HUES48 (cell line): ENCODE measurements at regions not wholly inside any gene's neighbourhood (a gene's known extent, or its start where the extent isn't known, plus 50 kb on each side); places are given as distances from the start of the nearest gene placed in this dataset.

Source experiments
- H3K27ac ChIP-seq: one replicate; pipeline ENCODE4 v1.7.0; 2013; ENCODE audit warnings: low read depth, low read length, inconsistent platforms
- H3K27me3 ChIP-seq: 2 replicates; pipeline ENCODE4 v1.6.1; 2013; ENCODE audit warnings: mild to moderate bottlenecking, low read length; ENCODE audit not compliant: control insufficient read depth, insufficient read depth
- H3K36me3 ChIP-seq: 2 replicates; pipeline ENCODE4 v1.6.1; 2013; ENCODE audit warnings: low read length; ENCODE audit not compliant: control insufficient read depth, insufficient read depth
- H3K4me1 ChIP-seq: 2 replicates; pipeline ENCODE4 v1.6.1; 2013; ENCODE audit warnings: mild to moderate bottlenecking, low read length; ENCODE audit not compliant: control insufficient read depth, insufficient read depth
- H3K4me3 ChIP-seq: 2 replicates; pipeline ENCODE4 v1.5.1; 2013; ENCODE audit warnings: mild to moderate bottlenecking, low read depth, low read length
- H3K9ac ChIP-seq: 2 replicates; pipeline ENCODE4 v1.6.1; 2013; ENCODE audit warnings: mild to moderate bottlenecking, low read depth, low read length, moderate library complexity
- H3K9me3 ChIP-seq: 2 replicates; pipeline ENCODE4 v1.6.1; 2013; ENCODE audit warnings: low read length; ENCODE audit not compliant: control insufficient read depth, insufficient read depth

- no peak overlapping the region for H3K9ac ChIP-seq
- H3K4me3 ChIP-seq, result no peak overlapping the region
- no peaks in the 10 kb centered on the region for H3K4me1 ChIP-seq
- no peaks in the 10 kb centered on the region for H3K27me3 ChIP-seq
- no peak overlapping the region for H3K27ac ChIP-seq
- no peaks in the 10 kb centered on the region for H3K36me3 ChIP-seq
- H3K9me3 ChIP-seq, result no peaks in the 10 kb centered on the region
Measured at GRCh38 chr2:235279965-235280364, 213.9 kb upstream of the AGAP1 start.

DNA sequence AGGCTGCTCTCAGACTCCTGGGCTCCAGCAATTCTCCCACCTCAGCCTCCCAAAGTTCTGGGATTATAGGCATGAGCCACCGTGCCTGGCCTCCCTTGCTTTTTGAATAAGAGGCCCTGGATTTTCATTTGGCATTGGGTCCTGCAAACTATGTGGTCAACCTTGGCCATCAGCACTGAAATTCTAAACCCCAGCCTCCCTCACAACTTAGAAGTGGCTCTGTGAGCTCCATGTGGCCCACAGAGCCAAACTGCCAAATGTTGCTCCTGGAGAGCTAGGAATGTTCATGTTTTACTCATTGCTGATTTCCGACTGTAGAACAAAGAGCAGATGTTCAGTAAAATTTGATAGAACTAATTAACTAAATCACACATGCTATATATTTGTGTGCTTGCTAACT lies 210.6 kb upstream of the AGAP1 start:
- no peaks in the 10 kb centered on the region for H3K27me3 ChIP-seq
- H3K27ac ChIP-seq, result no peak overlapping the region
- no peaks in the 10 kb centered on the region for H3K36me3 ChIP-seq
- no peak overlapping the region for H3K4me3 ChIP-seq
- H3K9me3 ChIP-seq, result no peaks in the 10 kb centered on the region
- H3K4me1 ChIP-seq, result no peaks in the 10 kb centered on the region
- no peak overlapping the region for H3K9ac ChIP-seq

GRCh38 chr2:235286622-235287374 lies 207.0 kb upstream of the AGAP1 start:
- Histone ChIP-seq H3K27ac (no peak overlapping the region), H3K9me3 (no peaks in the 10 kb centered on the region), H3K27me3 (no peaks in the 10 kb centered on the region), H3K4me3 (no peak overlapping the region), H3K4me1 (no peaks in the 10 kb centered on the region), H3K9ac (no peak overlapping the region), H3K36me3 (no peaks in the 10 kb centered on the region)

- Histone ChIP-seq H3K36me3 (no peaks in the 10 kb centered on the region), H3K27me3 (no peaks in the 10 kb centered on the region), H3K27ac (no peak overlapping the region), H3K4me1 (no peaks in the 10 kb centered on the region), H3K9me3 (no peaks in the 10 kb centered on the region), H3K4me3 (no peak overlapping the region), H3K9ac (no peak overlapping the region)
Measured at GRCh38 chr2:235287375-235287733, 206.5 kb upstream of the AGAP1 start.

- Histone ChIP-seq H3K9me3 (no peaks in the 10 kb centered on the region), H3K27ac (no peak overlapping the region), H3K4me3 (no peak overlapping the region), H3K4me1 (no peaks in the 10 kb centered on the region), H3K9ac (no peak overlapping the region), H3K36me3 (no peaks in the 10 kb centered on the region), H3K27me3 (no peaks in the 10 kb centered on the region)
Measured at GRCh38 chr2:235291461-235291860, 202.4 kb upstream of the AGAP1 start.

DNA sequence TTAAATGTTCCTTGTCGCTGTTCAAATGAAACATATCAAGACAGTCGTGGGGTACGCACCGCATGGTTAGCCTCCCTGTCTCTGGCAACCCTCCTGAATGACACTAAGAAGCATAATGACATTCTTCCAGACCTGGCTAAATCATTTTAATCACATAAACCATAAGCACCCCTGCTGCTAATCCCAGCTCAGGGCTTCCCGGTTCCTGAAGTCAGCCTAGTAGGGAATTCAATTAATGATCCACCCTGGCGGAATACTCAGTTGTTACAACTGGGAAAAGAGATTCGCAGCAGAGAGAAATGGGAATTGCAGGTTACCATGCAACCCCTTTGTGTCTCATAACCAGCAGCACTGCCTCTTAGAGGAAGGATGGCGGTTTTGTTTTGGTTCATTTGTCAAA lies 200.8 kb upstream of the AGAP1 start:
- Histone ChIP-seq H3K4me3 (no peak overlapping the region), H3K27ac (no peak overlapping the region), H3K9me3 (no peaks in the 10 kb centered on the region), H3K4me1 (no peaks in the 10 kb centered on the region), H3K27me3 (no peaks in the 10 kb centered on the region), H3K9ac (no peak overlapping the region), H3K36me3 (no peaks in the 10 kb centered on the region)

- H3K4me1 ChIP-seq, result no peaks in the 10 kb centered on the region
- no peaks in the 10 kb centered on the region for H3K9me3 ChIP-seq
- H3K27me3 ChIP-seq, result no peaks in the 10 kb centered on the region
- H3K36me3 ChIP-seq, result no peaks in the 10 kb centered on the region
- no peak overlapping the region for H3K9ac ChIP-seq
- no peak overlapping the region for H3K4me3 ChIP-seq
- H3K27ac ChIP-seq, result no peak overlapping the region
Measured at GRCh38 chr2:235295831-235296230, 198.0 kb upstream of the AGAP1 start.

DNA sequence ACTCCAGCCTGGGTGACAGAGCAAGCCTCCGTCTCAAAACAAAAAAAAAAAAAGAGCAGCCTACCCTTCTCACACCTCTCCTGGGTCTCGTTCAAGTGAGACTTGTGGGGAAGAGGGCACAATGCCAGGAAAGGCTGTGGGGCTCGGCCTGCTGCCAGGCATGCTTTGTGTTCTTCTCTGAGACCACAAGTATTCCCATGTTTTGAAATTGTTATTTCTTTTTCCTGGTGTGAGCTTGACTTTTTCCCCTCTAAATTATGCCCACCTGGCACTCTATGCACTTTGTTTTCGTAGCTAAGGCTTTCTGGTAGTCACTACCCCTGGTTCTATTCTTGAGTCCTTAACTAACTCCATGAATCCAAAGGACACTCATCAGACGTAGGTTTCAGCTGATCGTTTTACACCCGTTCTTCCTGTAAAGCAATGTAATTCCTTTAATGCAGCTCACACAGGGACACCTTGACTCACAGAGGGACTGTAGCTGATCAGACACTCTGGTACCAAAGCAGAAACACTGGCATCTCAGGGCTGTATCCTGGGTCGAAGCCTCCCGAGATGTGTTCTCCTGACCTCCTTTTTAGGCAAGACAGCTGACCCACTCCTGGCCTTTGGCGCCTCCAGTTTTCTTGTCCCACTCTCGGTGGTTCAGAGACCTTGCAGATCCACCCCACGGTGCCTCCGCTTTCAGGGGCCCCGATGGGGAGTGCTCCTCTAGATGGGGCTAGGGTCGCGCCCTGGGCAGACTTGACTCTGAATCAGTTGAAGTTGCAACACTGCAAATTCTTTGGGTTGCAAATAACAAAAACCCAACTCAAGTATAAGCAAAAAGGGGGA lies 193.3 kb upstream of the AGAP1 start:
- no peaks in the 10 kb centered on the region for H3K36me3 ChIP-seq
- H3K9ac ChIP-seq, result no peak overlapping the region
- no peak overlapping the region for H3K27ac ChIP-seq
- H3K9me3 ChIP-seq, result no peaks in the 10 kb centered on the region
- no peak overlapping the region for H3K4me3 ChIP-seq
- no peaks in the 10 kb centered on the region for H3K4me1 ChIP-seq
- H3K27me3 ChIP-seq, result no peaks in the 10 kb centered on the region

DNA sequence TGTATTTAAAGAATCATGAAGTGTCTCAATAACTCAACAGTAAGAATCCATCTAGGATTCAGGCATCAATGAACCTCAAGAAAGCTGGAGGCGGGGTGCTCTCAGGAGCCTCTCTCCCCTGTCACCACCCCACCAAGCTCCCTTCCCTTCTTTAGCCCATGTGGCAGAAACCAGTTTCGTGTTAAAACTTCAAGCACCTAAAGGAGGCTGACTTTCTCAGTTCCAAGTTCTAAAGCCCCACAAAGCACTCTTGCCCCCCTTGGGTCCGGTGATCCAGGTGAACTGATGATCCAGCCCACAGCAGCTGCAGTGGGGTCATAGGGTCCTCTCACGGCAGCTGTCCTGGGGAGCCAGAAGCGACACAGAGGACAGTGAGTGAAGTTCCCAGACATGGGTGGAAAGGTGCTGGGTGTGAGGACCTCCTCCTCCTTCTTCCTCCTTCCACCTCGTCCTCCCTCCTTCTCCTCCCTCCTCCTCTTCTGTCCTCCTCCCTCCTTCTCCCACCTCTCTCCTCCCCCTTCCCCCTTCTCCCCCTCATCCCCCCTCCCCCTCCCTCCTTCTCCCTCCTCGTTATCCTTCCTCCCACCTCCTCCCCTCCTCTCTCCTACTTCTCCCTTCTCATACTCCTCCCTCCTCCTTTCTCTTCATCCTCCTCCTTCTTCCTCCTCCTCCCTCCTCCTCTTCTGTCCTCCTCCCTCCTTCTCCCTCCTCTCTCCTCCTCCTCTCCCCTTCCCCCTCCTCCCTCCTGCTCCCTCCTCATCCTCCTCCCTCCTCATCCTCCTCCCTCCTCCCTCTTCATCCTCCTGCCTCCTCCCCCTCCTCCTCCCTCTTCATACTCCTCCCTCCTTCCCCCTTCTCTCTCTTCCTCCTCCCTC lies 192.4 kb upstream of the AGAP1 start:
- Histone ChIP-seq H3K4me1 (no peaks in the 10 kb centered on the region), H3K27me3 (no peaks in the 10 kb centered on the region), H3K27ac (no peak overlapping the region), H3K36me3 (no peaks in the 10 kb centered on the region), H3K9me3 (no peaks in the 10 kb centered on the region), H3K4me3 (no peak overlapping the region), H3K9ac (no peak overlapping the region)

DNA sequence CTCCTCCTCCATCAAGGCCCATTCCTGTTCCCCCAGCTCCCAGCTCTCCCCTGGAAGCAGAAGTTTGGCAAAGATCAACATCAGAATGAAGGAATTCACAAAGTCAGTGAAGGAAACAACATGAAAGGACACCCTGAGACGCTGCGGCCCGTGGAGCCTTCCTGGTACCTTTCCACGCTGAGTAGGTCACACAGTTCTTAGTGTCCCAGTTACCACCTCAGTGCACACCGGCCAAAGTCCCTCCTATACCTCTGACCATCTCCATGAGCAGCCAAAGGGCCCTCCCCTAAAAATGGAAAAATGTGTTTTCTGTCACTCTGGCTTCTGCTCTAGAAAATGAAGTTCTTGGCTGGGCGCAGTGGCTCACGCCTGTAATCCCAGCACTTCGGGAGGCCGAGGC lies 191.6 kb upstream of the AGAP1 start:
- Histone ChIP-seq H3K9ac (no peak overlapping the region), H3K36me3 (no peaks in the 10 kb centered on the region), H3K9me3 (no peaks in the 10 kb centered on the region), H3K4me3 (no peak overlapping the region), H3K27me3 (no peaks in the 10 kb centered on the region), H3K4me1 (no peaks in the 10 kb centered on the region), H3K27ac (no peak overlapping the region)
